HEK293 (cell line): ENCODE measurements at regions not wholly inside any gene's neighbourhood (a gene's known extent, or its start where the extent isn't known, plus 50 kb on each side); places are given as distances from the start of the nearest gene placed in this dataset.

Source experiments
- CTCF ChIA-PET: fragments of 350-600 bp; formaldehyde crosslinking; extraction: SDS; loops from one replicate; lab custom pipeline; 2021; ENCODE audit warnings: antibody characterized with exemption; lab: Yijun Ruan, JAX
- POLR2A ChIA-PET: fragments of 300-600 bp; formaldehyde crosslinking; extraction: SDS; loops from one replicate; lab custom pipeline; 2020; ENCODE audit warnings: antibody characterized with exemption, inconsistent platforms; lab: Yijun Ruan, JAX
- H3K27ac ChIP-seq: fragments of 200-500 bp; sonication (Bioruptor generic); 2 replicates; pipeline ENCODE4 v1.5.1; 2014; ENCODE audit warnings: low read depth, low read length, control low read depth, inconsistent platforms; ENCODE audit errors: extremely low read depth
- H3K36me3 ChIP-seq, 2 experiments: fragments of 200-500 bp in 1 of 2; sonication (Bioruptor generic) in 1 of 2; 1 replicate in 1 of 2; 2 replicates in 1 of 2; pipeline ENCODE4 v1.5.1; 2014 to 2017; ENCODE audit warnings: inconsistent platforms in 2 of 2, low read length in 2 of 2; ENCODE audit not compliant: control insufficient read depth in 2 of 2, insufficient read depth in 1 of 2
- H3K4me1 ChIP-seq: fragments of 200-500 bp; sonication (Bioruptor generic); 2 replicates; pipeline ENCODE4 v1.5.1; 2014; ENCODE audit warnings: mild to moderate bottlenecking, low read length, inconsistent platforms; ENCODE audit not compliant: control insufficient read depth, insufficient read depth
- H3K4me3 ChIP-seq: 2 replicates; pipeline ENCODE4 v1.5.1; 2011; ENCODE audit warnings: low read depth, mild to moderate bottlenecking, control low read depth, low read length, moderate library complexity
- H3K9me3 ChIP-seq: fragments of 200-500 bp; sonication (Bioruptor generic); 2 replicates; pipeline ENCODE4 v1.5.1; 2014; ENCODE audit warnings: low read depth, low read length, inconsistent platforms; ENCODE audit not compliant: control insufficient read depth, insufficient read depth
- GLI4 ChIP-seq: fragments of 450-650 bp; formaldehyde crosslinking; IDR thresholded peaks from 2 replicates; pipeline ENCODE4 v1.5.1; 2016; ENCODE audit warnings: missing biosample characterization, missing genetic modification characterization
- MZF1 ChIP-seq: fragments of 450-650 bp; formaldehyde crosslinking; IDR thresholded peaks from 2 replicates; pipeline ENCODE4 v1.5.1; 2017; ENCODE audit warnings: missing biosample characterization, missing genetic modification characterization, borderline replicate concordance
- OSR2 ChIP-seq: fragments of 450-650 bp; formaldehyde crosslinking; IDR thresholded peaks from 2 replicates; pipeline ENCODE4 v1.5.1; 2016; ENCODE audit warnings: missing biosample characterization, missing genetic modification characterization
- SP2 ChIP-seq: fragments of 450-650 bp; formaldehyde crosslinking; IDR thresholded peaks from 2 replicates; pipeline ENCODE4 v1.5.1; 2016; ENCODE audit warnings: missing biosample characterization, missing genetic modification characterization
- SP7 ChIP-seq: fragments of 450-650 bp; formaldehyde crosslinking; IDR thresholded peaks from 2 replicates; pipeline ENCODE4 v1.5.1; 2016; ENCODE audit warnings: missing biosample characterization, missing genetic modification characterization
- ZBTB1 ChIP-seq: fragments of 450-650 bp; formaldehyde crosslinking; IDR thresholded peaks from 2 replicates; pipeline ENCODE4 v1.5.1; 2016; ENCODE audit warnings: missing biosample characterization, missing genetic modification characterization
- ZBTB20 ChIP-seq: fragments of 450-650 bp; formaldehyde crosslinking; IDR thresholded peaks from 2 replicates; pipeline ENCODE4 v1.5.1; 2016; ENCODE audit warnings: missing biosample characterization, missing genetic modification characterization
- ZBTB7A ChIP-seq: fragments of 450-650 bp; formaldehyde crosslinking; IDR thresholded peaks from 2 replicates; pipeline ENCODE4 v1.5.1; 2016; ENCODE audit warnings: low read depth, missing biosample characterization, missing genetic modification characterization
- ZIC2 ChIP-seq: fragments of 450-650 bp; formaldehyde crosslinking; IDR thresholded peaks from 2 replicates; pipeline ENCODE4 v1.5.1; 2016; ENCODE audit warnings: missing biosample characterization, missing genetic modification characterization
- ZNF10 ChIP-seq: fragments of 450-650 bp; formaldehyde crosslinking; IDR thresholded peaks from 2 replicates; pipeline ENCODE4 v1.5.1; 2017; ENCODE audit warnings: missing biosample characterization, missing genetic modification characterization
- ZNF174 ChIP-seq: fragments of 450-650 bp; formaldehyde crosslinking; IDR thresholded peaks from 2 replicates; pipeline ENCODE4 v1.5.0; 2017; ENCODE audit warnings: missing biosample characterization, mild to moderate bottlenecking, missing genetic modification characterization
- ZNF223 ChIP-seq: fragments of 450-650 bp; formaldehyde crosslinking; IDR thresholded peaks from 2 replicates; pipeline ENCODE4 v1.5.1; 2016; ENCODE audit warnings: missing biosample characterization, missing genetic modification characterization
- ZNF266 ChIP-seq: fragments of 450-650 bp; formaldehyde crosslinking; IDR thresholded peaks from 2 replicates; pipeline ENCODE4 v1.5.1; 2016; ENCODE audit warnings: missing biosample characterization, missing genetic modification characterization, low read depth
- ZNF311 ChIP-seq: fragments of 450-650 bp; formaldehyde crosslinking; IDR thresholded peaks from 2 replicates; pipeline ENCODE4 v1.5.1; 2017; ENCODE audit warnings: missing biosample characterization, missing genetic modification characterization, borderline replicate concordance
- ZNF341 ChIP-seq: fragments of 450-650 bp; formaldehyde crosslinking; IDR thresholded peaks from 2 replicates; pipeline ENCODE4; 2016; ENCODE audit warnings: low read depth, missing biosample characterization, missing genetic modification characterization
- ZNF561 ChIP-seq: fragments of 450-650 bp; IDR thresholded peaks from 2 replicates; pipeline ENCODE4 v1.5.1; 2018; ENCODE audit warnings: missing biosample characterization, missing genetic modification characterization, borderline replicate concordance
- ZNF585B ChIP-seq: fragments of 450-650 bp; formaldehyde crosslinking; IDR thresholded peaks from 2 replicates; pipeline ENCODE4 v1.5.1; 2016; ENCODE audit warnings: missing biosample characterization, missing genetic modification characterization
- ZSCAN16 ChIP-seq: fragments of 450-650 bp; formaldehyde crosslinking; IDR thresholded peaks from 2 replicates; pipeline ENCODE4 v1.5.1; 2016; ENCODE audit warnings: missing biosample characterization, missing genetic modification characterization
- TF ChIP-seq, protein P1 (sequence below): fragments of 450-650 bp; formaldehyde crosslinking; IDR thresholded peaks from 2 replicates; pipeline ENCODE4 v1.5.1; 2016; ENCODE audit warnings: missing biosample characterization, missing genetic modification characterization
- TF ChIP-seq, protein P2 (sequence below): fragments of 450-650 bp; formaldehyde crosslinking; IDR thresholded peaks from 2 replicates; pipeline ENCODE4 v1.5.1; 2016; ENCODE audit warnings: missing biosample characterization, missing genetic modification characterization
- TF ChIP-seq, protein P3 (sequence below): fragments of 450-650 bp; formaldehyde crosslinking; IDR thresholded peaks from 2 replicates; pipeline ENCODE4 v1.5.1; 2016; ENCODE audit warnings: missing biosample characterization, missing genetic modification characterization

DNA sequence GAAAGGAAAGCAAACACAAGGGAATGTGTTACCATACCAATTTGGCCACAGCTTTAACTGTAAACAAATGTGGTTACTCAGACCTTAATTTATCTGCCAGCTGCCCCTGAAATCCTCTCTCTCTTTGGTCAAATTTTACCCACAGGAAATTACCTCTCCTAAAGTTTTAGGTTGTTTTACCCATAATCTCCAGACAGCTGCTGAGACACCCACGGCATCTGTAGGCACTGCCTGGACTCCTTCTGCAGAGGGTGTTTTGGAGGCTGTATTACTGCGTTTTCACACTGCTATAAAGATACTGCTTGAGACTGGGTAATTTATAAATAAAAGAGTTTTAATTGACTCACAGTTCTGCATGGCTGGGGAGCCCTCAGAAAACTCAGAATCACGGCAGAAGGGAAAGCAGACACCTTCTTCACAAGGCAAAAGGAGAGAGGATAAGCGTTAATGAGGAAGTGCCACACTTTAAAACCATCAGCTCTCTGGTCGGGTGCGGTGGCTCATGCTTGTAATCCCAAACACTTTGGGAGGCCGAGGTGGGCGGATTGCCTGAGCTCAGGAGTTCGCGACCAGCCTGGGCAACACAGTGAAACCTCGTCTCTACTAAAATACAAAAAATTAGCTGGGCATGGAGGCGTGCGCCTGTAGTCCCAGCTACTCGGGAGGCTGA, 677.5 kb upstream of the FSHR start:
- CTCF ChIA-PET, result no interaction called here
- Histone ChIP-seq H3K27ac (no peak overlapping the region), H3K4me1 (no peaks in the 10 kb centered on the region), H3K36me3 (no peaks in the 10 kb centered on the region), H3K4me3 (no peak overlapping the region), H3K9me3 (no peaks in the 10 kb centered on the region)
- POLR2A ChIA-PET, result no interaction called here
- TF ChIP-seq ZBTB1 (no peak), ZNF266 (tag by site-specific recombination) (no peak), ZNF561 (no peak), SP2 (no peak), MZF1 (no peak), OSR2 (tag by site-specific recombination) (no peak), ZNF223 (no peak), ZNF585B (tag by site-specific recombination) (no peak), GLI4 (tag by site-specific recombination) (no peak), ZSCAN16 (tag by site-specific recombination) (no peak), SP7 (tag by site-specific recombination) (no peak)
- TF ChIP-seq, protein P1, sequence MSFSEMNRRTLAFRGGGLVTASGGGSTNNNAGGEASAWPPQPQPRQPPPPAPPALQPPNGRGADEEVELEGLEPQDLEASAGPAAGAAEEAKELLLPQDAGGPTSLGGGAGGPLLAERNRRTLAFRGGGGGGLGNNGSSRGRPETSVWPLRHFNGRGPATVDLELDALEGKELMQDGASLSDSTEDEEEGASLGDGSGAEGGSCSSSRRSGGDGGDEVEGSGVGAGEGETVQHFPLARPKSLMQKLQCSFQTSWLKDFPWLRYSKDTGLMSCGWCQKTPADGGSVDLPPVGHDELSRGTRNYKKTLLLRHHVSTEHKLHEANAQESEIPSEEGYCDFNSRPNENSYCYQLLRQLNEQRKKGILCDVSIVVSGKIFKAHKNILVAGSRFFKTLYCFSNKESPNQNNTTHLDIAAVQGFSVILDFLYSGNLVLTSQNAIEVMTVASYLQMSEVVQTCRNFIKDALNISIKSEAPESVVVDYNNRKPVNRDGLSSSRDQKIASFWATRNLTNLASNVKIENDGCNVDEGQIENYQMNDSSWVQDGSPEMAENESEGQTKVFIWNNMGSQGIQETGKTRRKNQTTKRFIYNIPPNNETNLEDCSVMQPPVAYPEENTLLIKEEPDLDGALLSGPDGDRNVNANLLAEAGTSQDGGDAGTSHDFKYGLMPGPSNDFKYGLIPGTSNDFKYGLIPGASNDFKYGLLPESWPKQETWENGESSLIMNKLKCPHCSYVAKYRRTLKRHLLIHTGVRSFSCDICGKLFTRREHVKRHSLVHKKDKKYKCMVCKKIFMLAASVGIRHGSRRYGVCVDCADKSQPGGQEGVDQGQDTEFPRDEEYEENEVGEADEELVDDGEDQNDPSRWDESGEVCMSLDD, result no peak
- TF ChIP-seq, protein P2, sequence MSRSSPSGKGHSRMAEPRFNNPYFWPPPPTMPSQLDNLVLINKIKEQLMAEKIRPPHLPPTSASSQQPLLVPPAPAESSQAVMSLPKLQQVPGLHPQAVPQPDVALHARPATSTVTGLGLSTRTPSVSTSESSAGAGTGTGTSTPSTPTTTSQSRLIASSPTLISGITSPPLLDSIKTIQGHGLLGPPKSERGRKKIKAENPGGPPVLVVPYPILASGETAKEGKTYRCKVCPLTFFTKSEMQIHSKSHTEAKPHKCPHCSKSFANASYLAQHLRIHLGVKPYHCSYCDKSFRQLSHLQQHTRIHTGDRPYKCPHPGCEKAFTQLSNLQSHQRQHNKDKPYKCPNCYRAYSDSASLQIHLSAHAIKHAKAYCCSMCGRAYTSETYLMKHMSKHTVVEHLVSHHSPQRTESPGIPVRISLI (tag by site-specific recombination), result no peak
- TF ChIP-seq, protein P3, sequence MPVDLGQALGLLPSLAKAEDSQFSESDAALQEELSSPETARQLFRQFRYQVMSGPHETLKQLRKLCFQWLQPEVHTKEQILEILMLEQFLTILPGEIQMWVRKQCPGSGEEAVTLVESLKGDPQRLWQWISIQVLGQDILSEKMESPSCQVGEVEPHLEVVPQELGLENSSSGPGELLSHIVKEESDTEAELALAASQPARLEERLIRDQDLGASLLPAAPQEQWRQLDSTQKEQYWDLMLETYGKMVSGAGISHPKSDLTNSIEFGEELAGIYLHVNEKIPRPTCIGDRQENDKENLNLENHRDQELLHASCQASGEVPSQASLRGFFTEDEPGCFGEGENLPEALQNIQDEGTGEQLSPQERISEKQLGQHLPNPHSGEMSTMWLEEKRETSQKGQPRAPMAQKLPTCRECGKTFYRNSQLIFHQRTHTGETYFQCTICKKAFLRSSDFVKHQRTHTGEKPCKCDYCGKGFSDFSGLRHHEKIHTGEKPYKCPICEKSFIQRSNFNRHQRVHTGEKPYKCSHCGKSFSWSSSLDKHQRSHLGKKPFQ (tag by site-specific recombination), result no peak

DNA sequence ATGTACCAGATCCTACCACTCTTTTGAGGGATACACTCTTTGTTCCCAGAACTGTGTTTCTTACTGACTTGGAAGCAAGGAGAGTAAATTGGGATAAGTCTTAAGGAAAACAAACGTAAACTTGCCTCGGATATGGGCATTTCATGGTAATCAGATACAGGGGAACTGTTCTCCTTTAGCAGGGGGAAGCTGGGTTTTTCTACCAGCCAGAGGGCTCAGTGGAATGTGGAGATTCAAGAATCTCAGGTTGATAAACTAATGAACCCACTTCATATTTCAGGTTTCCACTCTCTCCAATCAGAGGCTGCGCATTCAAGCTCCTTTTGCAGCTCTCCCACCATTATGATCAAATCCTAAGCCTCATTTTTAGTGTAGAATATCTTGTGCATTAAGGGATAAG, 676.5 kb upstream of the FSHR start:
- ChIA-PET CTCF (no interaction called here), POLR2A (no interaction called here)
- no peak for TF ChIP-seq ZBTB20 (tag by site-specific recombination)
- TF ChIP-seq ZNF311, result no peak
- no peak for TF ChIP-seq ZNF174 (tag by site-specific recombination)
- no peak for TF ChIP-seq ZNF341 (tag by site-specific recombination)
- no peak for TF ChIP-seq ZIC2
- TF ChIP-seq ZNF10, result no peak
- TF ChIP-seq ZBTB7A (tag by site-specific recombination), result no peak
- Histone ChIP-seq H3K4me1 (no peaks in the 10 kb centered on the region), H3K4me3 (no peak overlapping the region), H3K27ac (no peak overlapping the region), H3K9me3 (no peaks in the 10 kb centered on the region), H3K36me3 (no peaks in the 10 kb centered on the region)
